ENCODE measurements at regions not wholly inside any gene's neighbourhood (a gene's known extent, or its start where the extent isn't known, plus 50 kb on each side); places are given as distances from the start of the nearest gene placed in this dataset.

- DNase-seq (no peak), ATAC-seq (no peak)
- no peaks in the 10 kb centered on the region for H3K36me3 ChIP-seq
- no peaks in the 10 kb centered on the region for H3K4me1 ChIP-seq
- TF ChIP-seq POLR2A (IDR thresholded peaks at IDR 0.05) = no peak
- TF ChIP-seq CTCF (IDR thresholded peaks at IDR 0.05) = no peak
- intact Hi-C loops (cut with DNase I) = no loop called here
- H3K9me3 ChIP-seq = peaks cover 0 to 8% (median 0%) of the 10 kb centered on the region in 12 donors
- 81 to 89% (median 85%) methylated on average over 3 of the region's 3 CpGs for WGBS, 4 donors
- H3K27me3 ChIP-seq = no peaks in the 10 kb centered on the region
- no peak overlapping the region for H3K4me3 ChIP-seq
- no peak overlapping the region for H3K27ac ChIP-seq
These were observed 176.3 kb upstream of the PRNP start for GRCh38 chr20:4509825-4510522.

GRCh38 chr20:4508773-4509172 is 177.5 kb upstream of the PRNP start:
- Histone ChIP-seq H3K27me3 (no peaks in the 10 kb centered on the region), H3K4me1 (no peaks in the 10 kb centered on the region), H3K9me3 (peaks cover 0 to 8% (median 0%) of the 10 kb centered on the region in 12 donors), H3K27ac (no peak overlapping the region), H3K36me3 (no peaks in the 10 kb centered on the region), H3K4me3 (no peak overlapping the region)
- no peak for TF ChIP-seq POLR2A (IDR thresholded peaks at IDR 0.05)
- no peak for TF ChIP-seq CTCF (IDR thresholded peaks at IDR 0.05)
- 82 to 85% (median 85%) methylated on average over 3 of the region's 3 CpGs for WGBS, 4 donors
- intact Hi-C loops (cut with DNase I) = no loop called here
- ATAC-seq (no peak), DNase-seq (no peak)

- no peaks in the 10 kb centered on the region for H3K4me1 ChIP-seq
- intact Hi-C loops (cut with DNase I) = no loop called here
- DNase-seq (no peak), ATAC-seq (no peak)
- 28 to 57% (median 40%) methylated on average over 6 of the region's 6 CpGs for WGBS, 4 donors
- H3K27ac ChIP-seq = no peak overlapping the region
- TF ChIP-seq CTCF (IDR thresholded peaks at IDR 0.05) = no peak
- TF ChIP-seq POLR2A (IDR thresholded peaks at IDR 0.05) = no peak
- H3K9me3 ChIP-seq = peaks cover 0 to 8% (median 0%) of the 10 kb centered on the region in 12 donors
- H3K4me3 ChIP-seq = no peak overlapping the region
- no peaks in the 10 kb centered on the region for H3K36me3 ChIP-seq
- peaks cover 0 to 3% (median 0%) of the 10 kb centered on the region in 9 donors for H3K27me3 ChIP-seq
These were observed 179.0 kb upstream of the PRNP start for GRCh38 chr20:4507288-4507719.

GRCh38 chr20:4504814-4505213 is 181.4 kb upstream of the PRNP start:
- ATAC-seq (no peak), DNase-seq (no peak)
- Histone ChIP-seq H3K27me3 (peaks cover 0 to 3% (median 0%) of the 10 kb centered on the region in 9 donors), H3K4me1 (no peaks in the 10 kb centered on the region), H3K27ac (no peak overlapping the region), H3K4me3 (no peak overlapping the region), H3K9me3 (peaks cover 0 to 10% (median 0%) of the 10 kb centered on the region in 12 donors), H3K36me3 (no peaks in the 10 kb centered on the region)
- TF ChIP-seq POLR2A (IDR thresholded peaks at IDR 0.05) = no peak
- no peak for TF ChIP-seq CTCF (IDR thresholded peaks at IDR 0.05)
- intact Hi-C loops (cut with DNase I) = no loop called here
- WGBS, 4 donors = 79 to 87% (median 81%) methylated on average over 4 of the region's 4 CpGs
